Chondrocyte (in vitro differentiated cells): ENCODE measurements at regions not wholly inside any gene's neighbourhood (a gene's known extent, or its start where the extent isn't known, plus 50 kb on each side); places are given as distances from the start of the nearest gene placed in this dataset.
"Not testable (repeated sequence)": the region's sequence is repeated elsewhere in the genome, so short reads cannot be mapped to it uniquely, and the experiment has no call there.

ENCODE experiments used
- DNase-seq: peaks from one replicate; pipeline ENCODE4 v3.0.0; 2021; ENCODE audit warnings: mixed read lengths, low spot score
- H3K27ac Mint-ChIP-seq: one replicate; pipeline ENCODE4 v1.8.0; 2021; ENCODE audit warnings: mild to moderate bottlenecking, moderate library complexity, mixed read lengths; ENCODE audit not compliant: unreplicated experiment
- H3K27me3 Mint-ChIP-seq: 2 replicates; pipeline ENCODE4 v1.8.0; 2021; ENCODE audit warnings: low read depth, mixed read lengths
- H3K36me3 Mint-ChIP-seq: 2 replicates; pipeline ENCODE4 v1.8.0; 2021; ENCODE audit warnings: low read depth, mixed read lengths
- H3K4me1 Mint-ChIP-seq: 2 replicates; pipeline ENCODE4 v1.8.0; 2021; ENCODE audit warnings: low read depth, mild to moderate bottlenecking, mixed read lengths
- H3K4me3 Mint-ChIP-seq: one replicate; pipeline ENCODE4 v1.8.0; 2021; ENCODE audit warnings: mild to moderate bottlenecking, moderate library complexity, mixed read lengths; ENCODE audit not compliant: unreplicated experiment
- H3K9me3 Mint-ChIP-seq: 2 replicates; pipeline ENCODE4 v1.8.0; 2021; ENCODE audit warnings: low read depth, mixed read lengths
- CTCF ChIP-seq: fragments of 200-600 bp; sonication (generic); IDR thresholded peaks from 2 replicates; pipeline ENCODE4 v1.5.0; 2021; ENCODE audit warnings: antibody characterized with exemption, mild to moderate bottlenecking, moderate library complexity

- Mint-ChIP-seq H3K4me1 (peaks cover 14% of the 10 kb centered on the region), H3K27me3 (no peaks in the 10 kb centered on the region), H3K4me3 (no peak overlapping the region), H3K27ac (no peak overlapping the region), H3K9me3 (no peaks in the 10 kb centered on the region), H3K36me3 (peaks cover 3% of the 10 kb centered on the region)
- DNase-seq = no peak
- no peak for TF ChIP-seq CTCF
Observed at GRCh38 chr17:63075969-63076368, 109.9 kb downstream of the TANC2 start.

- Mint-ChIP-seq H3K27ac (no peak overlapping the region), H3K9me3 (no peaks in the 10 kb centered on the region), H3K4me3 (no peak overlapping the region), H3K4me1 (peaks cover 14% of the 10 kb centered on the region), H3K36me3 (peaks cover 3% of the 10 kb centered on the region), H3K27me3 (no peaks in the 10 kb centered on the region)
- no peak for DNase-seq
- no peak for TF ChIP-seq CTCF
Observed at GRCh38 chr17:63078707-63079106, 112.7 kb downstream of the TANC2 start.

- H3K4me1 Mint-ChIP-seq = peaks cover 19% of the 10 kb centered on the region
- H3K4me3 Mint-ChIP-seq = no peak overlapping the region
- DNase-seq = no peak
- H3K27ac Mint-ChIP-seq = peak overlapping the region; percentile 52
- peak; percentile 87 for TF ChIP-seq CTCF
- no peaks in the 10 kb centered on the region for H3K9me3 Mint-ChIP-seq
- peaks cover 3% of the 10 kb centered on the region for H3K36me3 Mint-ChIP-seq
- H3K27me3 Mint-ChIP-seq = no peaks in the 10 kb centered on the region
Observed at GRCh38 chr17:63082273-63082861, 116.3 kb downstream of the TANC2 start.

GRCh38 chr17:63082952-63083351, 116.9 kb downstream of the TANC2 start:
- H3K4me1 Mint-ChIP-seq = peaks cover 22% of the 10 kb centered on the region
- H3K27me3 Mint-ChIP-seq = no peaks in the 10 kb centered on the region
- no peak for DNase-seq
- peaks cover 3% of the 10 kb centered on the region for H3K36me3 Mint-ChIP-seq
- no peak for TF ChIP-seq CTCF
- no peaks in the 10 kb centered on the region for H3K9me3 Mint-ChIP-seq
- no peak overlapping the region for H3K27ac Mint-ChIP-seq
- no peak overlapping the region for H3K4me3 Mint-ChIP-seq

GRCh38 chr17:63086483-63087185, 120.6 kb downstream of the TANC2 start:
- Mint-ChIP-seq H3K36me3 (peaks cover 3% of the 10 kb centered on the region), H3K9me3 (no peaks in the 10 kb centered on the region), H3K4me3 (no peak overlapping the region), H3K27ac (no peak overlapping the region), H3K4me1 (peaks cover 9% of the 10 kb centered on the region), H3K27me3 (no peaks in the 10 kb centered on the region)
- no peak for DNase-seq
- no peak for TF ChIP-seq CTCF

- not testable (repeated sequence) for H3K4me3 Mint-ChIP-seq, H3K27ac Mint-ChIP-seq, DNase-seq, H3K27me3 Mint-ChIP-seq, H3K36me3 Mint-ChIP-seq, H3K9me3 Mint-ChIP-seq
- H3K4me1 Mint-ChIP-seq = peaks cover 13% of the 10 kb centered on the region
Observed at GRCh38 chr17:63090358-63091114, 124.5 kb downstream of the TANC2 start.

GRCh38 chr17:63091909-63092308, 125.9 kb downstream of the TANC2 start:
- peaks cover 18% of the 10 kb centered on the region for H3K4me1 Mint-ChIP-seq
- H3K27ac Mint-ChIP-seq, DNase-seq, H3K4me3 Mint-ChIP-seq, H3K9me3 Mint-ChIP-seq, H3K36me3 Mint-ChIP-seq, H3K27me3 Mint-ChIP-seq: not testable (repeated sequence)
